NCI-H526 treated with DMSO at 0.1 percent for 48 hours (cell line): ENCODE measurements at regions not wholly inside any gene's neighbourhood (a gene's known extent, or its start where the extent isn't known, plus 50 kb on each side); places are given as distances from the start of the nearest gene placed in this dataset.

Experiments used
- DNase-seq: peaks from one replicate; lab custom pipeline; 2025; lab: John Stamatoyannopoulos, UW

GRCh38 chr3:186411994-186412393 lies 50.0 kb upstream of the DGKG start:
- no peak for DNase-seq
